Gastroesophageal sphincter (tissue), 3 donors: ENCODE measurements at regions not wholly inside any gene's neighbourhood (a gene's known extent, or its start where the extent isn't known, plus 50 kb on each side); places are given as distances from the start of the nearest gene placed in this dataset.

Experiments
- EP300 ChIP-seq: sonication (generic); formaldehyde crosslinking; IDR thresholded peaks from one replicate; pipeline ENCODE4 v1.6.1; 2017; ENCODE audit warnings: antibody characterized with exemption, mild to moderate bottlenecking
- POLR2AphosphoS5 ChIP-seq: sonication (generic); formaldehyde crosslinking; IDR thresholded peaks from one replicate; pipeline ENCODE4 v1.6.1; 2017; ENCODE audit warnings: antibody characterized with exemption
- TF ChIP-seq, protein P1 (sequence below), 4 experiments: fragments of 200-600 bp in 2 of 4; fragments of 450-650 bp in 2 of 4; sonication (generic) in 1 of 4; IDR thresholded peaks; one replicate each; pipeline ENCODE4 v1.5.1; 2017 to 2019; ENCODE audit warnings: antibody characterized with exemption in 4 of 4, mild to moderate bottlenecking in 2 of 4, moderate library complexity in 2 of 4

DNA sequence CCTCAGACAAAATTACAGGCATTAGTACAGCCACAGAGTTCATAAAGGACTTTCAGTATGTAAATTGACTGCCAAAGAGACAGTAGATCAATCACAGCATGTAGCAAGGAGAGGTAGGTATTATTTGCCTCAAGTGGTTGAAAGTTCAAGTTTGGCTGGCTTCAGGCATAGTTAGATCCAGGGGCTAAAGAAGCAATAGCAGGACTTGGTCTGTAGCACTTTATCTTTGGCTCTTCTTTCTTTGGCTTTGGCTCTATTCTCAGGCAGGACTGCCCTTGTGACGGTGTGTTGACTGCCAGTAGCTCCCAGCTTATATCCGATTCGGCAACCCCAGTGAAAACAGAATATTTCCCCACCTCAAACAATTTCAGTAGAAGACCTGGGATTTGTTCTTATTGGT is 346.0 kb upstream of the TBX3 start:
- TF ChIP-seq POLR2AphosphoS5, result no peak
- TF ChIP-seq, protein P1, sequence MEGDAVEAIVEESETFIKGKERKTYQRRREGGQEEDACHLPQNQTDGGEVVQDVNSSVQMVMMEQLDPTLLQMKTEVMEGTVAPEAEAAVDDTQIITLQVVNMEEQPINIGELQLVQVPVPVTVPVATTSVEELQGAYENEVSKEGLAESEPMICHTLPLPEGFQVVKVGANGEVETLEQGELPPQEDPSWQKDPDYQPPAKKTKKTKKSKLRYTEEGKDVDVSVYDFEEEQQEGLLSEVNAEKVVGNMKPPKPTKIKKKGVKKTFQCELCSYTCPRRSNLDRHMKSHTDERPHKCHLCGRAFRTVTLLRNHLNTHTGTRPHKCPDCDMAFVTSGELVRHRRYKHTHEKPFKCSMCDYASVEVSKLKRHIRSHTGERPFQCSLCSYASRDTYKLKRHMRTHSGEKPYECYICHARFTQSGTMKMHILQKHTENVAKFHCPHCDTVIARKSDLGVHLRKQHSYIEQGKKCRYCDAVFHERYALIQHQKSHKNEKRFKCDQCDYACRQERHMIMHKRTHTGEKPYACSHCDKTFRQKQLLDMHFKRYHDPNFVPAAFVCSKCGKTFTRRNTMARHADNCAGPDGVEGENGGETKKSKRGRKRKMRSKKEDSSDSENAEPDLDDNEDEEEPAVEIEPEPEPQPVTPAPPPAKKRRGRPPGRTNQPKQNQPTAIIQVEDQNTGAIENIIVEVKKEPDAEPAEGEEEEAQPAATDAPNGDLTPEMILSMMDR (IDR thresholded peaks at IDR 0.05), result no peak
- no peak for TF ChIP-seq EP300
